Suprapubic skin (tissue), 4 donors: ENCODE measurements at regions not wholly inside any gene's neighbourhood (a gene's known extent, or its start where the extent isn't known, plus 50 kb on each side); places are given as distances from the start of the nearest gene placed in this dataset.

Experiments used
- CTCF ChIP-seq, 2 donors: fragments of 200-600 bp in 1 of 2; fragments of 450-650 bp in 1 of 2; sonication (generic) in 1 of 2; IDR thresholded peaks; one replicate each; pipeline ENCODE4 v1.5.1; 2016 to 2019; ENCODE audit warnings: antibody characterized with exemption in 2 of 2, mild to moderate bottlenecking in 1 of 2, moderate library complexity in 1 of 2
- EP300 ChIP-seq: sonication (generic); formaldehyde crosslinking; IDR thresholded peaks from one replicate; pipeline ENCODE4 v1.6.1; 2017; ENCODE audit warnings: antibody characterized with exemption
- POLR2A ChIP-seq, 2 donors: fragments of 450-650 bp; IDR thresholded peaks; one replicate each; pipeline ENCODE4 v1.6.1; 2017; ENCODE audit warnings: antibody characterized with exemption in 2 of 2, mild to moderate bottlenecking in 2 of 2, moderate library complexity in 2 of 2
- POLR2AphosphoS5 ChIP-seq, 3 donors: sonication (generic); formaldehyde crosslinking; IDR thresholded peaks; one replicate each; pipeline ENCODE4 v1.6.1; 2017; ENCODE audit warnings: antibody characterized with exemption in 3 of 3

GRCh38 chr2:47696478-47696831 is 86.5 kb upstream of the MSH6 start:
- no peak for TF ChIP-seq POLR2A (IDR thresholded peaks at IDR 0.05)
- TF ChIP-seq EP300, result no peak
- no peak for TF ChIP-seq CTCF (IDR thresholded peaks at IDR 0.05)
- no peak for TF ChIP-seq POLR2AphosphoS5 (IDR thresholded peaks at IDR 0.05)
